ENCODE measurements at regions not wholly inside any gene's neighbourhood (a gene's known extent, or its start where the extent isn't known, plus 50 kb on each side); places are given as distances from the start of the nearest gene placed in this dataset.
"Not testable (repeated sequence)": the region's sequence is repeated elsewhere in the genome, so short reads cannot be mapped to it uniquely, and the experiment has no call there.

DNA sequence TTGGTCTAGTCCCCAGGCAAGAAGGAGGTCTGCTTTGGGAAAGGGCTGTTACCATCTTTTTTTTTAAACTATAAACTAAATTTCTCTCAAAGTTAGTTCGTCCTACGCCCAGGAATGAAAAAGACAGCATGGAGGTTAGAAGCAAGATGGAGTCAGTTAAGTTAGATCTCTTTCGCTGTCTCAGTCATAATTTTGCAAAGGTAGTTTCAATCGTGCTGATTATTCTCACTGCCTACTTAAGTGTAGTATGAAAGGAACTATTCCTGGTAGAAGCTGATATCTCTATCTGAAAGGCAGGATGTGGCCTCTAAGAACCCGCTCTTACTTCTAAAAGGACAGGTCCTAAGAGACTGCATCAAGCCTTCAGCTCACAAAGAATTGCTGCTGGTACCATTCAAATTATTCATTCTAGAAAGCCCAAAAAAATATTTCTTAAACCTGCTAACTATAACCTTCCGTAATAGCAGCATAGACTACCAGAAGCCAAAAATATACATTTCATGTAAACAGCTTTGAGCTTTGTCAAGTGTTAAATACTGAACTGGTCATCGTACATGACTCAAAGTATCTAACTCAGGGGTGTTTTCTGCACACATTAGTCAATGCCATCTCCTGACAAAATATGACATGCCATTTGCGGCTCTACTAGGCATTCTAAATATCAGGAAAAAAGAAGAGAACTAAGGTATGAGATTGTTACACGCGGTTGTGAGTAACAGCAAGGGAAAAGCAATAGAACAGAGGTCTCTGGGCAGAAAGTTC, 96.0 kb upstream of the CCDC80 start:
- no peak for DNase-seq

DNA sequence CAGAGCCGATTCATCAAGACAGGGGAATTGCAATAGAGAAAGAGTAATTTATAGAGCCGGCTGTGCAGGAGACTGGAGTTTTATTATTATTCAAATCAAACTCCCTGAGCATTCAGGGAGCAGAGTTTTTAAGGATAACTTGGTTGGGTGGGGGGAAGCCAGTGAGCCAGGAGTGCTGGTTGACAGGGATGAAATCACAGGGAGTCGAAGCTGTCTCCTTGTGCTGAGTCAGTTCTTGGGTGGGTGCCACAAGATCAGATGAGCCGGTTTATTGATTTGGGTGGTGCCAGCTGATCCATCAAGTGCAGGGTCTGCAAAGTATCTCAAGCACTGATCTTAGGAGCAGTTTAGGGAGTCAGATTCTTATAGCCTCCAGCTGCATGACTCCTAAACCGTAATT, 95.4 kb upstream of the CCDC80 start:
- DNase-seq = no peak

GRCh38 chr3:112735926-112736325, 95.0 kb upstream of the CCDC80 start:
- DNase-seq = no peak

- peak; percentile 44 for DNase-seq
These were observed 93.9 kb upstream of the CCDC80 start for GRCh38 chr3:112734736-112735350.

DNA sequence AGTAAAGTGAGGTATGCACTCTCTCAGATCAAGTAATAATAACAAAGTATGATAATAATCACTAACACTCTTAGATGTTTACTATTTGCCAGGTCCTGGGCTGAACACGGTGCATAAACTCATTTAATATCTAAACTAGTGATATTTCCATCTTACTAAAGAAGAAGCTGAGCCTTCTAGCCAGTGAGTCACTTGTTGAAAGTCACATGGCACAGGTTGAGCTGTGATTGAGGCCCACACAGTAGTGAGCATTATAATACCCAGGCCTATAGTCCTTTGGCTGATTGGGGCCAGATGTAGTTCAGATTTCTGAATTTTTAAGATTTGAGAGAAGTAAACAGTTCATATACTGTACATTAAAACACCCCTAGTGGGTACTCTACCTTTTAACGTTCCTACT, 93.2 kb upstream of the CCDC80 start:
- DNase-seq = no peak

GRCh38 chr3:112730210-112730609, 89.3 kb upstream of the CCDC80 start:
- no peak for DNase-seq

- no peak for DNase-seq
These were observed 80.3 kb upstream of the CCDC80 start for GRCh38 chr3:112721231-112721630.

GRCh38 chr3:112718967-112719366, 78.0 kb upstream of the CCDC80 start:
- DNase-seq = no peak

GRCh38 chr3:112718516-112718915, 77.6 kb upstream of the CCDC80 start:
- DNase-seq = no peak

GRCh38 chr3:112709911-112710310, 69.0 kb upstream of the CCDC80 start:
- no peak for DNase-seq

GRCh38 chr3:112699436-112699978, 58.6 kb upstream of the CCDC80 start:
- DNase-seq = no peak

DNA sequence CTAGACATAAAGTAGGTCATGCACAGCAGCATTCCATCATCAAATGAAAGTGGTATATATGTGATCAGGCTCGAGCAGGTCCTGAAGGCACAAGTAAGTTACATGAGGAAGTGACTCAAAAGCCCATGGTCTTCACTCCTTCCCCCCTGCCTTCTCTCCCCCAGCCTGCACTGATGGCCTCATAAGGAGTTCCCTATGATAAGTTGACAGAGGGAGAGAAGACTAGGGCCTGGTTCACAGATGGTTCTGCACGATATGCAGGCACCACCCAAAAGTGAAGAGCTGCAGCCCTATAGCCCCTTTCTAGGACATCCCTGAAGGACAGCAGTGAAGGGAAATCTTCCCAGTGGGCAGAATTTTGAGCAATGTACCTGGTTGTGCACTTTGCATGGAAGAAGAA, 57.5 kb upstream of the CCDC80 start:
- not testable (repeated sequence) for DNase-seq

DNA sequence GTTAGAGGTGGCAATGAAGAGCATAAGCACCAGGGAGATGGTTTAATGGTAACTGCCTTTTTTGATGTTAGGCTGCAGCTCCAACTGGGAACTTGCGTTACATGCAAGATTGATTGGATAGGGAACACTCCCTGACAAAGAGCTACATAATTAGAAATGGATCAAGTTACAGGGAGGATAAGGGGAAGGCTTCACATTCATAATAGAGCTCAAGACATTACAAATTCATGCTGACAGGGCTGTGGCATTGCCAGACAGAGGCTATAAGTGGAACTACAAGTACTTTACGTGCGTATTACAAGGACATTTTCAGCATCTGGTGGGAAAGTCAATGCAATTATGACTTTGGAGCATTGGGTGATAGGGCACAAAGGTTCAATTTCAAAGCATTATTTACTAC, 55.3 kb upstream of the CCDC80 start:
- not testable (repeated sequence) for DNase-seq

DNA sequence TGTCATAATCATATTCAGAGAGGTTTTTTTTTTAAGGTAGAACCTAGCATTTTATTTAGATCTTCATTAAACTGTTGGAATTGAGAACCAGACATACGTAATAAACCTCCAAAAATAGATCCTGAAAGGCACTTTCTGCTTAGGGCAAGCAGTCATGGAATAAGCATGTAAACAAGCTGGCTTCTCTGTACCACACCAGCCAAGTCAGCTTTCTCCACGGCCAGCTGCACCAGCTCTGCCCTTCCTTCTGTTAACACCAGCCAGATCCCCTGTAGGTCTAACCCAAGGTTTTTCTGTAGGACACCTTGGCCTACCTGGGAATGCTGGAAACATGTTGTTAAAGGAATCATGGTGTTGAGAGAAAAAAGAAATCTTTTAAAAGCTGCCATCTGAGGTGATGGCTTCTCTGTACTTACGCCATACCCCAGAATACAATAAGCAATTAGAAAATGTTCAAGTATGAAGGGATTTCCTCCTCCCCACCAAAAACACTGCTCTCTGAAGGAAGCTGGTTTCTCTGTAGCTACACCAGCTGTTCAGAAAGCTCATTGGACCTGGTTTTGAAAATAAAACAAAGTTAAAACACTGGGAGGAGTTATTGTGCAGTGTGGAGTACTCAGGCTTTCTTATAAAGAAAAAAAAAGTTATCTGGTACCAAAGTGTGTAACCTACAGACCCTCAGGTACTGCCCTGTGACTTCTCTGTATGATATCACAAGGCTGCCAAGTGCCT, 54.6 kb upstream of the CCDC80 start:
- DNase-seq = not testable (repeated sequence)

GRCh38 chr3:112694906-112695305, 54.0 kb upstream of the CCDC80 start:
- not testable (repeated sequence) for DNase-seq

DNA sequence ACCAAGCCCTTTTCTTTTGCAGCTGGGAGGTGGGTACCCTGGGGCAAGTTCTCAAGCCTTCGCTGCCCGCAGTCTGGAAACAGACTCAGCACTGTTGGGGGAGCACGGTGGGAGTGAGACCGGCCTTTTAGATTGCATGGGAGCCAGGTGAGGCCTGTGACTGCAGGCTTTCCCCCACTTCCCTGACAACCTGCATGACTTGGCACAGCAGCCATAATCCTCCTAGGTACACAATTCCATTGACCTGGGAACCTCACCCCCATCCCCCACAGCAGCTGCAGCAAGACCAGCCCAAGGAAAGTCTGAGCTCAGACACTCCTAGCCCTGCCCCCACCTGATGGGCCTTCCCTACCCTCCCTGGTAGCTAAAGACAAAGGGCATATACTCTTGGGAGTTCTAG, 52.2 kb upstream of the CCDC80 start:
- DNase-seq = no peak
